ENCODE measurements at regions not wholly inside any gene's neighbourhood (a gene's known extent, or its start where the extent isn't known, plus 50 kb on each side); places are given as distances from the start of the nearest gene placed in this dataset.

DNA sequence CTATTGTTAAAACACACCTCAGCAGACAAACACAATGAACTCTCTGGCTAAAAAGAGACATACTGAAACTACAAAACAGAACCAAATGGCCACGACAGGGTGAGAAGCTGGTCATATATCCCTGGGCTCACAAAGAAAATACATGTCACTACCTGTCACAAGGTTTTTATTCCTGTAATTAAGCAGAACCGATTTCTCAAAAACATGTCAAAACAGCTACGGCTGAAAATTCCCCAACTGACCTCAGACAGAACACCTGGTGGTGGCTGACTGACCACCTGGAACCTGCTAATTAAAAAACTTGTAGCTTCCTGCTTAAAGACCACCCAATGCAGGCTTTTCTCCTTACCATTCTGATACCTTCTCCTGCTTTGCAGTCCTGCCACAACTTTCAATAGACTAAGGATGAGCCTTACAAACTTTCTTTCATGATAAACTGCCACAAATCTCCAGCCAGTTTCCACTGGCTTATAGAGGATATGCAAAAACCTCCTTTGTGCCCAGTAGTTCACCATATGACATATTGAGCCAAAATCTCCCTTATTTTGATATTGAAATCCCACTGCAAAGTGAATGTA is 571.9 kb downstream of the SPOCK3 start:
- H3K4me1 ChIP-seq (replicated peaks in 1 of 4; ENCODE audit: control insufficient read depth in 3 of 4, insufficient read depth in 4 of 4, low read length in 3 of 4): no peaks in the 10 kb centered on the region
- H2AFZ ChIP-seq (ENCODE audit: low read length): no peak overlapping the region; the same call in 1 of the 2 replicates
- no peak overlapping the region for H3K4me2 ChIP-seq (ENCODE audit: insufficient read depth in 1 of 2, low read depth in 2 of 2, low read length in 2 of 2)
- no peaks in the 10 kb centered on the region for H3K27me3 ChIP-seq (replicated peaks in 1 of 4; ENCODE audit: control insufficient read depth in 3 of 4, extremely low read depth in 1 of 4, insufficient read depth in 3 of 4, low read length in 3 of 4)
- H3K36me3 ChIP-seq (ENCODE audit: control insufficient read depth in 2 of 4, insufficient read depth in 4 of 4, low read length in 3 of 4): no peaks in the 10 kb centered on the region
- no peak overlapping the region for H3K23ac ChIP-seq (ENCODE audit: insufficient read length)
- H2BK12ac ChIP-seq (ENCODE audit: low read depth, low read length): no peak overlapping the region
- no peak overlapping the region for H2AK5ac ChIP-seq (ENCODE audit: low read depth, low read length)
- H3K9me3 ChIP-seq (ENCODE audit: insufficient read depth in 2 of 2, low read depth in 1 of 2, low read length in 1 of 2): no peaks in the 10 kb centered on the region
- no peak overlapping the region for H2BK120ac ChIP-seq (replicated peaks; ENCODE audit: low read depth, low read length)
- FAIRE-seq (no peak), DNase-seq (ENCODE audit: low read depth in 1 of 2, low spot score in 2 of 2) (no peak)
- H3K4ac ChIP-seq (replicated peaks; ENCODE audit: insufficient read length, low read depth, low read length): no peak overlapping the region
- H2BK20ac ChIP-seq (ENCODE audit: low read length): peak overlapping the region; percentile 1; the same call in 1 of the 2 replicates
- H4K5ac ChIP-seq (ENCODE audit: insufficient read length, low read depth, low read length): no peak overlapping the region
- H2BK15ac ChIP-seq (ENCODE audit: low read length): no peak overlapping the region
- H3K18ac ChIP-seq (ENCODE audit: extremely low read depth, low read length): no peak overlapping the region
- no peaks in the 10 kb centered on the region for H3K79me1 ChIP-seq (ENCODE audit: low read depth, low read length)
- H3K9ac ChIP-seq (replicated peaks in 1 of 4; ENCODE audit: extremely low read depth in 1 of 4, low read depth in 3 of 4, low read length in 3 of 4): no peak overlapping the region
- no peak overlapping the region for H3K14ac ChIP-seq (ENCODE audit: insufficient read length)
- H3K23me2 ChIP-seq (ENCODE audit: low read depth, low read length): no peaks in the 10 kb centered on the region
- no peak overlapping the region for H3K56ac ChIP-seq (replicated peaks; ENCODE audit: insufficient read length, low read depth, low read length)
- H4K20me1 ChIP-seq (replicated peaks in 1 of 2; ENCODE audit: control insufficient read depth in 1 of 2, insufficient read depth in 2 of 2, low read length in 2 of 2): no peaks in the 10 kb centered on the region
- POLR2A ChIA-PET (ENCODE audit: partially characterized antibody): no interaction called here
- 52% methylated on average over 3 of the region's 3 CpGs; no CpG with 5 or more reads in 1 of the 2 experiments for WGBS, 2 experiments (ENCODE audit: extremely low coverage in 1 of 2, insufficient coverage in 1 of 2, insufficient read length in 1 of 2, insufficient replicate concordance in 2 of 2, low coverage in 1 of 2, low lambda C conversion rate in 2 of 2, missing lambda C conversion rate in 1 of 2)
- no peak overlapping the region for H4K8ac ChIP-seq (ENCODE audit: extremely low read depth, insufficient read depth, low read length)
- no peak overlapping the region for H4K91ac ChIP-seq (replicated peaks; ENCODE audit: insufficient read length, low read length)
- no peak overlapping the region for H3K4me3 ChIP-seq (ENCODE audit: extremely low read depth in 1 of 4, insufficient read depth in 2 of 4, low read depth in 3 of 4, low read length in 4 of 4)
- H2BK5ac ChIP-seq (ENCODE audit: low read depth, low read length): no peak overlapping the region
- H3K27ac ChIP-seq (ENCODE audit: low read depth, low read length): no peak overlapping the region
- CTCF ChIA-PET (ENCODE audit: partially characterized antibody): interaction anchor here (1.0 kb wide), 1 partner anchor 69 kb away, joined by 4 read pairs; no protein-coding TSS in a partner anchor
- H3K79me2 ChIP-seq (ENCODE audit: control insufficient read depth in 1 of 2, insufficient read depth in 2 of 2, low read length in 2 of 2): no peaks in the 10 kb centered on the region
- TF ChIP-seq TCF12 (IDR thresholded peaks at IDR 0.05; ENCODE audit: low read depth, low read length) (no peak), RAD21 (IDR thresholded peaks at IDR 0.05 in 1 of 2, conservative IDR thresholded peaks at IDR 0.05 in 1 of 2; ENCODE audit: low read depth in 2 of 2, low read length in 2 of 2) (no peak), CREB1 (IDR thresholded peaks at IDR 0.05) (no peak), CEBPB (IDR thresholded peaks at IDR 0.05; ENCODE audit: low read depth, low read length) (no peak), SP4 (IDR thresholded peaks at IDR 0.05; ENCODE audit: low read length) (no peak), RBBP5 (IDR thresholded peaks at IDR 0.05; ENCODE audit: borderline replicate concordance, low read depth, low read length) (no peak), GTF2F1 (IDR thresholded peaks at IDR 0.05; ENCODE audit: borderline replicate concordance, low read depth, low read length) (no peak), CHD1 (IDR thresholded peaks at IDR 0.05; ENCODE audit: low read depth, low read length) (no peak), RXRA (IDR thresholded peaks at IDR 0.05; ENCODE audit: insufficient read depth, low read depth, low read length) (no peak), GABPA (IDR thresholded peaks at IDR 0.05; ENCODE audit: borderline replicate concordance, insufficient read depth, low read length) (no peak), CTBP2 (IDR thresholded peaks at IDR 0.05; ENCODE audit: borderline replicate concordance, insufficient read depth, insufficient read length, low read length) (no peak)
- TF ChIP-seq, protein P1, sequence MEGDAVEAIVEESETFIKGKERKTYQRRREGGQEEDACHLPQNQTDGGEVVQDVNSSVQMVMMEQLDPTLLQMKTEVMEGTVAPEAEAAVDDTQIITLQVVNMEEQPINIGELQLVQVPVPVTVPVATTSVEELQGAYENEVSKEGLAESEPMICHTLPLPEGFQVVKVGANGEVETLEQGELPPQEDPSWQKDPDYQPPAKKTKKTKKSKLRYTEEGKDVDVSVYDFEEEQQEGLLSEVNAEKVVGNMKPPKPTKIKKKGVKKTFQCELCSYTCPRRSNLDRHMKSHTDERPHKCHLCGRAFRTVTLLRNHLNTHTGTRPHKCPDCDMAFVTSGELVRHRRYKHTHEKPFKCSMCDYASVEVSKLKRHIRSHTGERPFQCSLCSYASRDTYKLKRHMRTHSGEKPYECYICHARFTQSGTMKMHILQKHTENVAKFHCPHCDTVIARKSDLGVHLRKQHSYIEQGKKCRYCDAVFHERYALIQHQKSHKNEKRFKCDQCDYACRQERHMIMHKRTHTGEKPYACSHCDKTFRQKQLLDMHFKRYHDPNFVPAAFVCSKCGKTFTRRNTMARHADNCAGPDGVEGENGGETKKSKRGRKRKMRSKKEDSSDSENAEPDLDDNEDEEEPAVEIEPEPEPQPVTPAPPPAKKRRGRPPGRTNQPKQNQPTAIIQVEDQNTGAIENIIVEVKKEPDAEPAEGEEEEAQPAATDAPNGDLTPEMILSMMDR (IDR thresholded peaks at IDR 0.05; ENCODE audit: control extremely low read depth in 1 of 3, insufficient read depth in 1 of 3, low read depth in 1 of 3, low read length in 3 of 3): no peak
